ENCODE measurements at regions not wholly inside any gene's neighbourhood (a gene's known extent, or its start where the extent isn't known, plus 50 kb on each side); places are given as distances from the start of the nearest gene placed in this dataset.

- intact Hi-C loops (cut with micrococcal nuclease; ENCODE audit: unreplicated experiment) = no loop called here
Measured at GRCh38 chr5:142539154-142539740, 146.6 kb downstream of the FGF1 start.

GRCh38 chr5:142537938-142538337 lies 148.0 kb downstream of the FGF1 start:
- CTCF ChIA-PET = no interaction called here
- POLR2A ChIA-PET = no interaction called here
- DNase-seq (ENCODE audit: low read depth, low spot score) = no peak
- in situ Hi-C loops (cut with MboI) = no loop called here
- Histone ChIP-seq H3K9ac (ENCODE audit: control insufficient read depth, insufficient read depth, low read length) (no peak overlapping the region), H3K4me1 (ENCODE audit: control insufficient read depth, insufficient read depth, low read length) (no peaks in the 10 kb centered on the region), H3K79me2 (ENCODE audit: control insufficient read depth, insufficient read depth, low read length) (no peaks in the 10 kb centered on the region), H3K4me3 (no peak overlapping the region), H3K9me3 (replicated peaks; ENCODE audit: control insufficient read depth, insufficient read depth, low read length) (no peaks in the 10 kb centered on the region; the same call in 2 of the 3 replicates), H3K27ac (ENCODE audit: control insufficient read depth, insufficient read depth) (no peak overlapping the region), H2AFZ (ENCODE audit: control insufficient read depth, low read depth, low read length) (no peak overlapping the region), H3K36me3 (ENCODE audit: control insufficient read depth in 2 of 2, insufficient read depth in 2 of 2, low read length in 1 of 2) (no peaks in the 10 kb centered on the region), H4K20me1 (ENCODE audit: control insufficient read depth, insufficient read depth) (no peaks in the 10 kb centered on the region), H3K27me3 (replicated peaks in 1 of 2; ENCODE audit: control insufficient read depth in 2 of 2, insufficient read depth in 2 of 2, low read length in 1 of 2) (no peaks in the 10 kb centered on the region), H3K4me2 (ENCODE audit: control insufficient read depth, insufficient read depth) (no peak overlapping the region)
- intact Hi-C loops (cut with micrococcal nuclease; ENCODE audit: unreplicated experiment) = no loop called here
- no peak for ATAC-seq
- RAD21 ChIA-PET (ENCODE audit: unreplicated experiment) = no interaction called here
- 6% methylated on average over 3 of the region's 3 CpGs for WGBS (ENCODE audit: insufficient coverage, insufficient replicate concordance, low lambda C conversion rate, missing lambda C conversion rate)
- BruUV-seq (replicated peaks) = no TSS peak
- SMC1A ChIA-PET (ENCODE audit: uncharacterized antibody, unreplicated experiment) = no interaction called here
- no peak for FAIRE-seq
- no peak for TF ChIP-seq BMI1 (IDR thresholded peaks at IDR 0.05; ENCODE audit: borderline replicate concordance)
- TF ChIP-seq TBL1XR1 (IDR thresholded peaks at IDR 0.05; ENCODE audit: low read depth, low read length) = no peak
- TF ChIP-seq ZBED1 (IDR thresholded peaks at IDR 0.05; ENCODE audit: borderline replicate concordance) = no peak
- TF ChIP-seq TCF7 (IDR thresholded peaks at IDR 0.05; ENCODE audit: borderline replicate concordance) = no peak
- no peak for TF ChIP-seq E4F1 (IDR thresholded peaks at IDR 0.05; ENCODE audit: borderline replicate concordance, partially characterized antibody)
- no peak for TF ChIP-seq MAX (IDR thresholded peaks at IDR 0.05; ENCODE audit: low read depth, low read length)
- no peak for TF ChIP-seq IRF3 (IDR thresholded peaks at IDR 0.05)
- no peak for TF ChIP-seq ESRRA (IDR thresholded peaks at IDR 0.05; ENCODE audit: low read length)
- no peak for TF ChIP-seq EGR1 (IDR thresholded peaks at IDR 0.05; ENCODE audit: borderline replicate concordance in 1 of 2, low read depth in 2 of 2, low read length in 2 of 2)
- no peak for TF ChIP-seq SIX5 (IDR thresholded peaks at IDR 0.05; ENCODE audit: low read depth, low read length, severe bottlenecking)
- no peak for TF ChIP-seq EED (IDR thresholded peaks at IDR 0.05; ENCODE audit: low read depth)

More at GRCh38 chr5:142539154-142539740, 146.6 kb downstream of the FGF1 start:
- no TSS peak for BruUV-seq (replicated peaks)
- Histone ChIP-seq H4K20me1 (ENCODE audit: control insufficient read depth, insufficient read depth) (no peaks in the 10 kb centered on the region), H3K79me2 (ENCODE audit: control insufficient read depth, insufficient read depth, low read length) (no peaks in the 10 kb centered on the region), H3K4me1 (ENCODE audit: control insufficient read depth, insufficient read depth, low read length) (no peaks in the 10 kb centered on the region), H2AFZ (ENCODE audit: control insufficient read depth, low read depth, low read length) (no peak overlapping the region), H3K4me3 (no peak overlapping the region), H3K9ac (ENCODE audit: control insufficient read depth, insufficient read depth, low read length) (no peak overlapping the region), H3K36me3 (ENCODE audit: control insufficient read depth in 2 of 2, insufficient read depth in 2 of 2, low read length in 1 of 2) (no peaks in the 10 kb centered on the region), H3K27ac (ENCODE audit: control insufficient read depth, insufficient read depth) (no peak overlapping the region), H3K27me3 (replicated peaks in 1 of 2; ENCODE audit: control insufficient read depth in 2 of 2, insufficient read depth in 2 of 2, low read length in 1 of 2) (no peaks in the 10 kb centered on the region), H3K4me2 (ENCODE audit: control insufficient read depth, insufficient read depth) (no peak overlapping the region), H3K9me3 (replicated peaks; ENCODE audit: control insufficient read depth, insufficient read depth, low read length) (no peaks in the 10 kb centered on the region; the same call in 2 of the 3 replicates)
- ATAC-seq = no peak
- TF ChIP-seq POLR2AphosphoS5 (IDR thresholded peaks at IDR 0.05; ENCODE audit: low read length) (no peak), ESRRA (IDR thresholded peaks at IDR 0.05; ENCODE audit: low read length) (no peak)
- in situ Hi-C loops (cut with MboI) = no loop called here
- RAD21 ChIA-PET (ENCODE audit: unreplicated experiment) = no interaction called here
- POLR2A ChIA-PET = no interaction called here
- CTCF ChIA-PET = no interaction called here
- no peak for DNase-seq (ENCODE audit: low read depth, low spot score)
- SMC1A ChIA-PET (ENCODE audit: uncharacterized antibody, unreplicated experiment) = interaction anchor here (0.6 kb wide), 1 partner anchor 163 kb away, joined by 3 read pairs; no protein-coding TSS in a partner anchor
- no peak for FAIRE-seq
- WGBS (ENCODE audit: insufficient coverage, insufficient replicate concordance, low lambda C conversion rate, missing lambda C conversion rate) = no CpG with 5 or more reads among the region's 1 CpG

Data from GM12878 (cell line).